ENCODE measurements at regions not wholly inside any gene's neighbourhood (a gene's known extent, or its start where the extent isn't known, plus 50 kb on each side); places are given as distances from the start of the nearest gene placed in this dataset.

GRCh38 chr2:205914213-205915129 is 171.5 kb downstream of the INO80D start:
- H3K27ac ChIP-seq (ENCODE audit: low read length), result no peak overlapping the region
- H3K4me3 ChIP-seq (ENCODE audit: low read depth in 1 of 2, low read length in 2 of 2), result no peak overlapping the region

DNA sequence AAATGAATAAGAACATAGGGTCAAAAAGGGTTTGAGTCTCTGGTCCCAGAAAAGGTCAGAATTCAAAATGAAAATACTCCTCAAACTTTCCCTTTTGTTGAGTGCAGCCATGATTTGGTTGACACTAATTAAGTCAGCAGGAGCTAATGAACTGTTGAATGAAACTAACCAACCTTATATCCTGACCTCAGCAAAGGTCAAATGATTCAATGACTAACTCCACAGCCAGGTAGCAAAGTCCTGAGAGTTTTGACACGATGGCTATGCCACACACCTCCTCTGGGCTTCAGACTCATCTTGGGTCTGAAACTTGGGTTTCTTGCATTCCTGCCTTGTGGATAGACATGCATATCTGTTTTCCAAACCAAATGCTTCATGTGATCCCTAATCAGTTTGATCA is 172.3 kb downstream of the INO80D start:
- H3K27me3 ChIP-seq (ENCODE audit: low read depth, low read length), result no peaks in the 10 kb centered on the region
- H3K4me3 ChIP-seq (ENCODE audit: low read depth in 1 of 2, low read length in 2 of 2), result no peak overlapping the region
- peaks cover 5 to 13% of the 10 kb centered on the region in 2 donors for H3K4me1 ChIP-seq (ENCODE audit: control insufficient read depth in 1 of 2, insufficient read depth in 2 of 2, low read length in 2 of 2)
- no peaks in the 10 kb centered on the region for H3K9me3 ChIP-seq (ENCODE audit: control insufficient read depth in 1 of 2, low read length in 2 of 2)
- H3K36me3 ChIP-seq (ENCODE audit: control insufficient read depth in 1 of 2, insufficient read depth in 2 of 2, low read length in 2 of 2), result no peaks in the 10 kb centered on the region
- no peak overlapping the region for H3K27ac ChIP-seq (ENCODE audit: low read length)

More at GRCh38 chr2:205914213-205915129, 171.5 kb downstream of the INO80D start:
- Histone ChIP-seq H3K4me1 (ENCODE audit: control insufficient read depth in 1 of 2, insufficient read depth in 2 of 2, low read length in 2 of 2) (peaks cover 5 to 13% of the 10 kb centered on the region in 2 donors), H3K27me3 (ENCODE audit: low read depth, low read length) (no peaks in the 10 kb centered on the region), H3K9me3 (ENCODE audit: control insufficient read depth in 1 of 2, low read length in 2 of 2) (no peaks in the 10 kb centered on the region), H3K36me3 (ENCODE audit: control insufficient read depth in 1 of 2, insufficient read depth in 2 of 2, low read length in 2 of 2) (no peaks in the 10 kb centered on the region)

DNA sequence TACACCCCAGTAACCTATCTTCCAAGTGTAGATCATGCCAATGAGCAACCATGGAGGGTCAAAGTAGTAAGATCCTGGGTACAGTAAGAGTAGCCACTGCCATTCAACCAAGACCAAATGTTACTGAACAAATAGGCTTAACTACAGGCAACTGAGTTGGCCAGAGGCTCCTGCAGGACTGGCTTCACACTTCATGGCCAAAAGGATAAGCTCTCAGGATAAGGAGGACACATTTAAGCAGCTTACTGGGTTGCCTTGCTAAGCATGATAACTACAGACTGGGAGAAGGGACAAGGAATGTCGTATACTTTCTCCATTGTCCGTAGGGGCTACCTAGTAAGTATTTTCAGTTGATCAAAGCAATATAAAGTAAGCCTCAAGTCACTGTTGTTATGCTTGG is 174.7 kb downstream of the INO80D start:
- no peaks in the 10 kb centered on the region for H3K9me3 ChIP-seq (ENCODE audit: control insufficient read depth in 1 of 2, low read length in 2 of 2)
- no peaks in the 10 kb centered on the region for H3K36me3 ChIP-seq (ENCODE audit: control insufficient read depth in 1 of 2, insufficient read depth in 2 of 2, low read length in 2 of 2)
- no peak overlapping the region for H3K4me3 ChIP-seq (ENCODE audit: low read depth in 1 of 2, low read length in 2 of 2)
- H3K27ac ChIP-seq (ENCODE audit: low read length), result no peak overlapping the region
- H3K4me1 ChIP-seq (ENCODE audit: control insufficient read depth in 1 of 2, insufficient read depth in 2 of 2, low read length in 2 of 2), result peaks cover 5 to 13% of the 10 kb centered on the region in 2 donors
- H3K27me3 ChIP-seq (ENCODE audit: low read depth, low read length), result no peaks in the 10 kb centered on the region

DNA sequence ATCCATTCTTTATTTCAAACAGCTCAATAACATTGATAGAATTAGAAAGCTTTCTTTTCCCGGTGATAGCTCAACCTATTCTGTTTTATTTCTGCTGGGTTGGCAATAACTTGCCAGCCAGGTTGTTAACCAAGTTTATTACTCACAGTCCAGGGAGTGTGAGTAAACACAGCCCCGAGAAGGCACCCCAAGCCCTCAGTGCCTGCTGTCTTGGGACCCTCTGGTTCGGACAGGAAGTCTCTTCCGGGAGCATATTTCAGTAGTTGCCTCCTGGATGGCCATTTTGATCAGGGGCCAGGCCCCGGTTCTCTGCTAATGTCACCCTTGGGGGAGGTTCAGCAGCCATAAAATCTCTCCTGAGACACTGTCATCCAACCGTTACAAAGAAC is 176.8 kb downstream of the INO80D start:
- Histone ChIP-seq H3K9me3 (ENCODE audit: control insufficient read depth in 1 of 2, low read length in 2 of 2) (no peaks in the 10 kb centered on the region), H3K4me3 (ENCODE audit: low read depth in 1 of 2, low read length in 2 of 2) (no peak overlapping the region), H3K36me3 (ENCODE audit: control insufficient read depth in 1 of 2, insufficient read depth in 2 of 2, low read length in 2 of 2) (no peaks in the 10 kb centered on the region), H3K27ac (ENCODE audit: low read length) (no peak overlapping the region), H3K27me3 (ENCODE audit: low read depth, low read length) (no peaks in the 10 kb centered on the region), H3K4me1 (ENCODE audit: control insufficient read depth in 1 of 2, insufficient read depth in 2 of 2, low read length in 2 of 2) (no peaks in the 10 kb centered on the region)

DNA sequence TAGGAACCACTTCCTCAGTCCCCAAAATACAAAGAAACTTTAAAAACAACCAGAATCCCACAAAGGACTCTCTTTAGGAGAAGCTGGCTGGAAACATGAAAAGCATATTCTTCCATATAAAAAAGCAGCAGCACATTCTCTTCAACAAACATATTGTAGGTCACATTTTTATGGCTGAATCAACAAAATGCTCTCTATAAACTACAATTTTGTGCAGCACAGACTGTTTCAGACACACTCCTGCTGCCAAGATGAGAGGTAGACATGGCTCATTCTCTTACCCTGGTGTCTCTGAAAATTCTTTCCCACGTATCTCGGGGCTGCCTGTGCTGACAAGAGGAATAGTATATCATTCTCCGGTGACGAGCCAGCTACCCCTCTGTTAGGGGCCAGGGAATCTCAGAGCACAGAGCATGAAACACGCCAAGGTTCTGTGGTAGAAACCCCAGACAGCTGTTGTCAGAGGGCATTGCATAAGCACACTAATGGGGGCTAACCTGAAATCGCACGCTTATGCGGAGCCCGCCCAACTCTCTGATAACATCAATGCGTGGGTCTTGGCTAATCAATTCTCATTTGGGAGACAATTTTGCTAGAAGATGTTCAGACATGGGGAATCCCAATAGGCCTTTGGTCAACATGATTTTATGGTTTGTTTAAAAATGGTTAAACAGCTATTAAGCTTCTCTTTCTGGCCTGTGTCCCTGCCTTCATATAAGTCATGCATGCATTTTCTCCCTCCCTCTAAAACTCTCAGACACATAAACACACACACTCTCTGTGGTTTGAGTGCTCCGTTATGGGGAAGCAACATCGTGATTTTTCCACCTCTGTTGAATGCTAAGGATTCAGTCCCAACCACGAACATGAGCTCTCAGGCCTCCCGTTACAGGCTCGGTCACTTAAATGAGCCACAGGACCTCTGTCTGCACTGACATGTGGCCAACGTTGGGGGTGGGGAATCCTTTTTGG is 177.5 kb downstream of the INO80D start:
- no peaks in the 10 kb centered on the region for H3K4me1 ChIP-seq (ENCODE audit: control insufficient read depth in 1 of 2, insufficient read depth in 2 of 2, low read length in 2 of 2)
- H3K36me3 ChIP-seq (ENCODE audit: control insufficient read depth in 1 of 2, insufficient read depth in 2 of 2, low read length in 2 of 2), result no peaks in the 10 kb centered on the region
- H3K27me3 ChIP-seq (ENCODE audit: low read depth, low read length), result no peaks in the 10 kb centered on the region
- no peaks in the 10 kb centered on the region for H3K9me3 ChIP-seq (ENCODE audit: control insufficient read depth in 1 of 2, low read length in 2 of 2)
- no peak overlapping the region for H3K27ac ChIP-seq (ENCODE audit: low read length)
- H3K4me3 ChIP-seq (ENCODE audit: low read depth in 1 of 2, low read length in 2 of 2), result no peak overlapping the region

- no peaks in the 10 kb centered on the region for H3K4me1 ChIP-seq (ENCODE audit: control insufficient read depth in 1 of 2, insufficient read depth in 2 of 2, low read length in 2 of 2)
- H3K36me3 ChIP-seq (ENCODE audit: control insufficient read depth in 1 of 2, insufficient read depth in 2 of 2, low read length in 2 of 2), result no peaks in the 10 kb centered on the region
- no peak overlapping the region for H3K27ac ChIP-seq (ENCODE audit: low read length)
- no peaks in the 10 kb centered on the region for H3K9me3 ChIP-seq (ENCODE audit: control insufficient read depth in 1 of 2, low read length in 2 of 2)
- H3K4me3 ChIP-seq (ENCODE audit: low read depth in 1 of 2, low read length in 2 of 2), result no peak overlapping the region
- no peaks in the 10 kb centered on the region for H3K27me3 ChIP-seq (ENCODE audit: low read depth, low read length)
Observed at GRCh38 chr2:205906419-205906818, 179.6 kb downstream of the INO80D start.

DNA sequence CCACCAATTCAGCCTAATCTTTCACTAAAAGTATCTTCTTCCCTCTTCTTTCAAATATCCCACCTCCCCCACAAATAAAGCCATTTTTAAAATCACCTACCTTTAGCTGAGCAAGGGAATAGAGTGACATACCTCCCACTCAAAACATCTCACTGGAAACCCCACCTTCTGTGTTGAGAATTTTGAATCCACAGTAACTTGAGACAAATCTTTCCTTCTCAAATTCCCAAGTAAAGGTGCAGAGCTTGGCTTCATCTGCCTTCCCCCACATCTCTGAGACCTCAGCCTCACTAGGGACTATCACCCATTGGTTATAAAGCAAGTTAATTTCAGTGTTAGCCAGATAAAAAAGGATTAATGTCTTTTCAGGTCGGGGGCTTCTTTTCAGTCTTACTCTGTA is 180.4 kb downstream of the INO80D start:
- H3K4me1 ChIP-seq (ENCODE audit: control insufficient read depth in 1 of 2, insufficient read depth in 2 of 2, low read length in 2 of 2), result no peaks in the 10 kb centered on the region
- no peaks in the 10 kb centered on the region for H3K27me3 ChIP-seq (ENCODE audit: low read depth, low read length)
- no peaks in the 10 kb centered on the region for H3K9me3 ChIP-seq (ENCODE audit: control insufficient read depth in 1 of 2, low read length in 2 of 2)
- no peak overlapping the region for H3K4me3 ChIP-seq (ENCODE audit: low read depth in 1 of 2, low read length in 2 of 2)
- H3K27ac ChIP-seq (ENCODE audit: low read length), result no peak overlapping the region
- no peaks in the 10 kb centered on the region for H3K36me3 ChIP-seq (ENCODE audit: control insufficient read depth in 1 of 2, insufficient read depth in 2 of 2, low read length in 2 of 2)

- Histone ChIP-seq H3K9me3 (ENCODE audit: control insufficient read depth in 1 of 2, low read length in 2 of 2) (no peaks in the 10 kb centered on the region), H3K4me3 (ENCODE audit: low read depth in 1 of 2, low read length in 2 of 2) (no peak overlapping the region), H3K27ac (ENCODE audit: low read length) (no peak overlapping the region), H3K4me1 (ENCODE audit: control insufficient read depth in 1 of 2, insufficient read depth in 2 of 2, low read length in 2 of 2) (no peaks in the 10 kb centered on the region), H3K36me3 (ENCODE audit: control insufficient read depth in 1 of 2, insufficient read depth in 2 of 2, low read length in 2 of 2) (no peaks in the 10 kb centered on the region), H3K27me3 (ENCODE audit: low read depth, low read length) (no peaks in the 10 kb centered on the region)
Observed at GRCh38 chr2:205904873-205905272, 181.1 kb downstream of the INO80D start.

DNA sequence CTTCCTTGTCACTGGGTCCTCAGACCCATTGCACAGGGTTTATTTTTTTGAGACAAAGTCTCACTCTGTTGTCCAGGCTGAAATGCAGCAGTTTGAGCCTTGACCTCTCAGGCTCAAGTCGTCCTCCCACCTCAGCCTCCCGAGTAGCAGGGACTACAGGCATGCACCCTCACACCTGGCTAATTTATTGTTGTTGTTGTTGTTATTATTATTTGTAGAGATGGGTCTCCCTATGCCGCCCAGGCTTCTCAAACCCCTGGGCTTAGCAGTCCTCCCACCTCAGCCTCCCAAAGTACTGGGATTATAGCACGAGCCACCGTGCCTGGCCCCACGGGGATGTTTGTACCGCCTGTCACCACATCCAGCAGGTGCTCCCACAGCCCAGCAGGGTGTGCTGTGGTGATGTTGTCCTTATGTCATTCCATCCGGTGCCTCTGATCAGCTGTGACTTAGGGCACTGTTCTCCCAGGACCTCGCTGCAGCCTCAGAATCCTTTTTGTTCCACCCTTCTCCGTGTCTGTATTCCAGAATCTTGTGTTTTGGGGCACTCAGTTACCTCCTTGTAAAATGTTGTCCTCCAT is 182.3 kb downstream of the INO80D start:
- H3K4me1 ChIP-seq (ENCODE audit: control insufficient read depth in 1 of 2, insufficient read depth in 2 of 2, low read length in 2 of 2), result no peaks in the 10 kb centered on the region
- H3K4me3 ChIP-seq (ENCODE audit: low read depth in 1 of 2, low read length in 2 of 2), result no peak overlapping the region
- H3K27ac ChIP-seq (ENCODE audit: low read length), result no peak overlapping the region
- H3K9me3 ChIP-seq (ENCODE audit: control insufficient read depth in 1 of 2, low read length in 2 of 2), result no peaks in the 10 kb centered on the region
- H3K27me3 ChIP-seq (ENCODE audit: low read depth, low read length), result no peaks in the 10 kb centered on the region
- no peaks in the 10 kb centered on the region for H3K36me3 ChIP-seq (ENCODE audit: control insufficient read depth in 1 of 2, insufficient read depth in 2 of 2, low read length in 2 of 2)

- Histone ChIP-seq H3K9me3 (ENCODE audit: control insufficient read depth in 1 of 2, low read length in 2 of 2) (no peaks in the 10 kb centered on the region), H3K36me3 (ENCODE audit: control insufficient read depth in 1 of 2, insufficient read depth in 2 of 2, low read length in 2 of 2) (no peaks in the 10 kb centered on the region), H3K4me1 (ENCODE audit: control insufficient read depth in 1 of 2, insufficient read depth in 2 of 2, low read length in 2 of 2) (no peaks in the 10 kb centered on the region), H3K27me3 (ENCODE audit: low read depth, low read length) (no peaks in the 10 kb centered on the region), H3K4me3 (ENCODE audit: low read depth in 1 of 2, low read length in 2 of 2) (no peak overlapping the region), H3K27ac (ENCODE audit: low read length) (no peak overlapping the region)
Observed at GRCh38 chr2:205902900-205903237, 183.1 kb downstream of the INO80D start.

Measured in muscle layer of duodenum (tissue), 2 donors.